A673 (cell line): ENCODE measurements at regions not wholly inside any gene's neighbourhood (a gene's known extent, or its start where the extent isn't known, plus 50 kb on each side); places are given as distances from the start of the nearest gene placed in this dataset.

Experiments used
- BruUV-seq: library from RNA; stranded (reverse); fragments of 400-500 nt; replicated peaks from 2 replicates; lab custom pipeline; 2021; lab: Mats Ljungman, UMichigan
- CTCF ChIA-PET: fragments of 300-600 bp; sonication (Branson Sonifier 250); formaldehyde crosslinking; loops from one replicate; lab custom pipeline; 2022; ENCODE audit warnings: antibody characterized with exemption; lab: Charles Lee
- POLR2A ChIA-PET: fragments of 300-600 bp; sonication (Branson Sonifier 250); formaldehyde crosslinking; loops from one replicate; lab custom pipeline; 2022; ENCODE audit warnings: antibody characterized with exemption; ENCODE audit not compliant: low non-redundant PET; lab: Charles Lee
- DNase-seq: peaks from one replicate; pipeline ENCODE4 v3.0.0-alpha.2; 2015; ENCODE audit warnings: low spot score
- H3K27ac ChIP-seq: fragments of 200-600 bp; sonication (generic); 2 replicates; pipeline ENCODE4 v1.5.1; 2016; ENCODE audit warnings: mixed run types, low read depth, mild to moderate bottlenecking, mixed read lengths, antibody characterized with exemption, low read length; ENCODE audit not compliant: poor library complexity, severe bottlenecking
- H3K27me3 ChIP-seq: fragments of 200-600 bp; sonication (generic); replicated peaks from 2 replicates; pipeline ENCODE4 v1.6.1; 2017; ENCODE audit warnings: mixed run types, low read depth, mild to moderate bottlenecking, mixed read lengths, antibody characterized with exemption, low read length; ENCODE audit not compliant: insufficient read depth, poor library complexity
- H3K36me3 ChIP-seq: fragments of 200-600 bp; sonication (generic); 2 replicates; pipeline ENCODE4 v1.6.1; 2016; ENCODE audit warnings: mixed run types, mild to moderate bottlenecking, mixed read lengths, antibody characterized with exemption, low read length; ENCODE audit not compliant: insufficient read depth, poor library complexity, severe bottlenecking
- H3K4me1 ChIP-seq: fragments of 200-600 bp; sonication (generic); 2 replicates; pipeline ENCODE4 v1.6.1; 2017; ENCODE audit warnings: mixed run types, mild to moderate bottlenecking, mixed read lengths, antibody characterized with exemption, low read length; ENCODE audit not compliant: insufficient read depth, poor library complexity, severe bottlenecking
- H3K4me3 ChIP-seq: fragments of 200-600 bp; sonication (generic); 2 replicates; pipeline ENCODE4 v1.5.1; 2016; ENCODE audit warnings: low read depth, mixed run types, mild to moderate bottlenecking, mixed read lengths, low read length; ENCODE audit not compliant: poor library complexity, severe bottlenecking
- H3K9me3 ChIP-seq: fragments of 200-600 bp; sonication (generic); 2 replicates; pipeline ENCODE4 v1.6.1; 2016; ENCODE audit warnings: mixed run types, low read depth, mild to moderate bottlenecking, mixed read lengths, antibody characterized with exemption, low read length; ENCODE audit not compliant: poor library complexity, severe bottlenecking
- EZH2 ChIP-seq: fragments of 200-600 bp; sonication (generic); IDR thresholded peaks from 2 replicates; pipeline ENCODE4 v1.6.1; 2017; ENCODE audit warnings: borderline replicate concordance, low read depth, mild to moderate bottlenecking, mixed read lengths, antibody characterized with exemption, low read length; ENCODE audit not compliant: poor library complexity, severe bottlenecking
- intact Hi-C: fragments of 100-400 bp; cut with micrococcal nuclease; formaldehyde crosslinking; loops from one replicate; pipeline ENCODE4 v1.10.0; 2022; ENCODE audit not compliant: unreplicated experiment
- TF ChIP-seq, protein P1 (sequence below): fragments of 300-800, 200-600 bp; sonication (generic); conservative IDR thresholded peaks from 2 replicates; pipeline ENCODE4 v1.5.1; 2017; ENCODE audit warnings: low read depth, mild to moderate bottlenecking, antibody characterized with exemption, low read length, moderate library complexity, mixed read lengths

DNA sequence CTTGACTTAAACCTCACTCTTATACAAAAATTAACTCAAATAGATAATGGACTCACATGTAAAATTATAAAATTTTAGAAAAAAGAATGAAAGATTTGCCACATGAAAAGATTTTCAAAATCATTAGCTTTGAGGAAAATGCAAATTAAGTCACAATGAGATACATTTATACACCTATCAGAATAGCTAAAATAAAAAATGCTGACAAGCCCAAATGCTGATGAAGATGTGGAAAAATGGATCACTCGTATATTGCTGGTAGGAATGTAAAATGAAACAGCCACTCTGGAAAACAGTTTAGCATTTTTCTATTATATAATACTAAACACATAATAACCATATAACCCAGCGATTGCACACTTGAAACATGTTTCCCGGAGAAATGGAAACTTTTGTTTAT, 316.2 kb downstream of the ANKRD50 start:
- no peaks in the 10 kb centered on the region for H3K9me3 ChIP-seq
- TF ChIP-seq EZH2: no peak
- TF ChIP-seq, protein P1, sequence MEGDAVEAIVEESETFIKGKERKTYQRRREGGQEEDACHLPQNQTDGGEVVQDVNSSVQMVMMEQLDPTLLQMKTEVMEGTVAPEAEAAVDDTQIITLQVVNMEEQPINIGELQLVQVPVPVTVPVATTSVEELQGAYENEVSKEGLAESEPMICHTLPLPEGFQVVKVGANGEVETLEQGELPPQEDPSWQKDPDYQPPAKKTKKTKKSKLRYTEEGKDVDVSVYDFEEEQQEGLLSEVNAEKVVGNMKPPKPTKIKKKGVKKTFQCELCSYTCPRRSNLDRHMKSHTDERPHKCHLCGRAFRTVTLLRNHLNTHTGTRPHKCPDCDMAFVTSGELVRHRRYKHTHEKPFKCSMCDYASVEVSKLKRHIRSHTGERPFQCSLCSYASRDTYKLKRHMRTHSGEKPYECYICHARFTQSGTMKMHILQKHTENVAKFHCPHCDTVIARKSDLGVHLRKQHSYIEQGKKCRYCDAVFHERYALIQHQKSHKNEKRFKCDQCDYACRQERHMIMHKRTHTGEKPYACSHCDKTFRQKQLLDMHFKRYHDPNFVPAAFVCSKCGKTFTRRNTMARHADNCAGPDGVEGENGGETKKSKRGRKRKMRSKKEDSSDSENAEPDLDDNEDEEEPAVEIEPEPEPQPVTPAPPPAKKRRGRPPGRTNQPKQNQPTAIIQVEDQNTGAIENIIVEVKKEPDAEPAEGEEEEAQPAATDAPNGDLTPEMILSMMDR: no peak
- DNase-seq: no peak
- POLR2A ChIA-PET: interaction anchor here (0.6 kb wide), 1 partner anchor 699 kb away, joined by 3 read pairs; no protein-coding TSS in a partner anchor
- no peaks in the 10 kb centered on the region for H3K4me1 ChIP-seq
- CTCF ChIA-PET: no interaction called here
- no peak overlapping the region for H3K4me3 ChIP-seq
- no TSS peak for BruUV-seq
- H3K36me3 ChIP-seq: no peaks in the 10 kb centered on the region
- intact Hi-C loops: no loop called here
- H3K27me3 ChIP-seq: no peaks in the 10 kb centered on the region
- H3K27ac ChIP-seq: no peak overlapping the region

DNA sequence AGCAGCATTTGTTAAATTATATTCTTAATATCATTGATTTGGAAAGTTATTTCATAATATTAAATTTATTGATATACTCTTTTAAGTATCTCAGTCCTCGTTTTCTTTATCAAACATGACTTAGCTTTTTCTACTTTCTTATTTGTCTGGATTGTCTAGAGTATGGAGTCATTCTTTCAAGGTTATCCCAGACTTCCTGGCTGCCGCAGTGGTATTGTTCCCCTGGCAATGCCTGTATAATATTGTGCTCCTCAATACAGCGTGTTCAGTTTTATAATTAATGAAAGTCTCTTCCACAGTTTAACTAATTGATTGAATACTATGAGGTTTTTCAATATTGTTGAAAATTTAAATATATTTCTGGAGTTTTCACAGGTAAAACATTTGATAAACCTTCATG, 310.9 kb downstream of the ANKRD50 start:
- Histone ChIP-seq H3K36me3 (no peaks in the 10 kb centered on the region), H3K9me3 (no peaks in the 10 kb centered on the region), H3K27ac (no peak overlapping the region), H3K4me3 (no peak overlapping the region), H3K27me3 (no peaks in the 10 kb centered on the region), H3K4me1 (no peaks in the 10 kb centered on the region)
- ChIA-PET CTCF (no interaction called here), POLR2A (no interaction called here)
- no TSS peak for BruUV-seq
- TF ChIP-seq, protein P1: no peak
- no peak for TF ChIP-seq EZH2
- DNase-seq: no peak
- intact Hi-C loops: no loop called here

DNA sequence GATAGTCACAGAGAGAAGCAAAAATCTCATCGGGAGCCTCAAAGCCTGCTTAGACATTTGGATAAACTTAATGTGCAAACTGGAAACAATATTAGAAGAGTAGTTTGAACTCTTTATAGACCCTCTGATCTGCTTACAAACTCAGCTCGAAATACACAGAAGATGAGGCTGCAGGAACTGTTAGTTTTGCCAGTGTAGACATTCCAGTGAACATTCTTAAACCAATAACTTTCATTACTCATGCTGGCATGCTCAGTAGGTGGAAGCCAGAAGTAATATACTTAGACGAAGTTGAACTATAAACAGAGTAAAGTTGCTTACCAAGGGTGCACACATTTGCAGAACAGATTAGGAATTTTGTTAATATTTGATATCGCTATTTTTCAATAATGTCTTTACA, 303.5 kb downstream of the ANKRD50 start:
- TF ChIP-seq EZH2: no peak
- TF ChIP-seq, protein P1: no peak
- no peaks in the 10 kb centered on the region for H3K27me3 ChIP-seq
- DNase-seq: peak; percentile 40
- H3K4me1 ChIP-seq: no peaks in the 10 kb centered on the region
- H3K36me3 ChIP-seq: no peaks in the 10 kb centered on the region
- intact Hi-C loops: no loop called here
- ChIA-PET POLR2A (no interaction called here), CTCF (no interaction called here)
- no peak overlapping the region for H3K27ac ChIP-seq
- no peaks in the 10 kb centered on the region for H3K9me3 ChIP-seq
- no TSS peak for BruUV-seq
- H3K4me3 ChIP-seq: no peak overlapping the region
